Testis (tissue), 2 donors: ENCODE measurements at regions not wholly inside any gene's neighbourhood (a gene's known extent, or its start where the extent isn't known, plus 50 kb on each side); places are given as distances from the start of the nearest gene placed in this dataset.

Source experiments
- DNase-seq: peaks from one replicate; pipeline ENCODE4 v3.0.0-alpha.2; 2019
- H3K27ac ChIP-seq, 2 donors: fragments of 200-600 bp; sonication (generic); one replicate each; pipeline ENCODE4 v1.5.1; 2019
- H3K27me3 ChIP-seq: fragments of 200-600 bp; sonication (generic); one replicate; pipeline ENCODE4 v1.5.1; 2019
- H3K36me3 ChIP-seq: fragments of 200-600 bp; sonication (generic); one replicate; pipeline ENCODE4 v1.5.1; 2017; ENCODE audit warnings: low read depth; ENCODE audit errors: missing control alignments
- H3K4me1 ChIP-seq: fragments of 200-600 bp; sonication (generic); one replicate; pipeline ENCODE4 v1.5.1; 2019
- H3K4me3 ChIP-seq, 2 donors: fragments of 200-600 bp; sonication (generic); one replicate each; pipeline ENCODE4 v1.5.1; 2017 to 2019
- H3K9me3 ChIP-seq: fragments of 200-600 bp; sonication (generic); one replicate; pipeline ENCODE4 v1.5.1; 2017
- CTCF ChIP-seq, 3 experiments: fragments of 450-650 bp in 2 of 3; fragments of 200-600 bp in 1 of 3; sonication (generic) in 1 of 3; IDR thresholded peaks; one replicate each; pipeline ENCODE4 v1.5.1; 2016 to 2019; ENCODE audit warnings: antibody characterized with exemption in 3 of 3, mild to moderate bottlenecking in 2 of 3, moderate library complexity in 1 of 3
- POLR2A ChIP-seq: fragments of 450-650 bp; IDR thresholded peaks from one replicate; pipeline ENCODE4 v1.6.1; 2017; ENCODE audit warnings: antibody characterized with exemption, mild to moderate bottlenecking, moderate library complexity
- WGBS, 2 donors: methylation state at CpG; one replicate each; pipeline ENCODE4 v1.1.5; 2018; 5-methylcytosine and 5-hydroxymethylcytosine counted together
- intact Hi-C: fragments of 100-400 bp; cut with DNase I; formaldehyde crosslinking; loops from one replicate; pipeline ENCODE4 v1.15.1; 2023; ENCODE audit warnings: low total_unique reads

- intact Hi-C loops, result no loop called here
- H3K4me3 ChIP-seq, result no peak overlapping the region
- no peak for DNase-seq
- TF ChIP-seq POLR2A (no peak), CTCF (IDR thresholded peaks at IDR 0.05) (no peak)
- H3K9me3 ChIP-seq, result no peaks in the 10 kb centered on the region
- no peaks in the 10 kb centered on the region for H3K27me3 ChIP-seq
- WGBS, 2 donors, result 90 to 97% methylated on average over 2 of the region's 2 CpGs
- H3K4me1 ChIP-seq, result no peaks in the 10 kb centered on the region
- no peaks in the 10 kb centered on the region for H3K36me3 ChIP-seq
- no peak overlapping the region for H3K27ac ChIP-seq
Observed at GRCh38 chr2:40584432-40584831, 132.5 kb upstream of the SLC8A1 start.

DNA sequence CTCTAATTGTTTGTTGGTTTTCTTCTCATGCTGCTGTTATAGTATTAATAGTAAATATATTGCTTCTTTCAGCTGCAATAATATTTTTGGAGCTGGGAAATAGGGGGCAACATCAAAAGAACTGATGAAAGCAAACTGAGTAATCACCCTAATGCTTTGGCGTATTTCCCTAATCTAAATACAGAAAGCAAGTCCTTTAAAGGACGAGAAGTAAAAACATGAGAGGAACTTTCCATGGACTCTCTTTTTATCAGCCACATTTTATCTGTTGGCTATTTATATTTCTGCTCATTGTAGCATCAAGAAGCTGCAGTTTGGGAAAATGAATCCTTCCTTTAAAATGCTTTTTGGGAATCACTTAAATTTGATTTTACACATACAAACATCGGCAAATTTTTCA, 139.9 kb upstream of the SLC8A1 start:
- H3K36me3 ChIP-seq, result no peaks in the 10 kb centered on the region
- intact Hi-C loops, result no loop called here
- no peak overlapping the region for H3K4me3 ChIP-seq
- no peak for DNase-seq
- H3K27ac ChIP-seq, result no peak overlapping the region
- H3K9me3 ChIP-seq, result no peaks in the 10 kb centered on the region
- TF ChIP-seq POLR2A, result no peak
- TF ChIP-seq CTCF (IDR thresholded peaks at IDR 0.05), result no peak
- no peaks in the 10 kb centered on the region for H3K4me1 ChIP-seq
- no peaks in the 10 kb centered on the region for H3K27me3 ChIP-seq
- 41 to 56% methylated on average over 3 of the region's 3 CpGs for WGBS, 2 donors

DNA sequence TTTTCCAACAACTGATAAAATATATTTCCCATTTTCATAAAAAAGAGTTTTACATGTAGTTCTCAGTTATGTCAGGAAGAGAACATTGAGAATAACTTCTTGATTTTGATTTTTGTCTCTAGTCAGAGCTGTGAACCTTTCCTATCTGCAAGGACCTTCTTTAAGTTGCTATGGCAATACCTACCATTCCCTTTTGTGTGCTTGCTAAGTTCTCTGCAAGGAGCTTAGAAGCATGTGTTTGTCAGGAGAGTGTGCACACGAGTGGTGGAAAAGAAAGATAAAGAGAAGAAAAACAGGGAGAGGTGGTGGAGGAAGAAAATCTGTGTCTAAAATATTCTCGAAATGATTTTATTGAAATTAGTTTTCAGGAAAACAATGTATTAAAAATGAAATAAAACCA, 140.3 kb upstream of the SLC8A1 start:
- Histone ChIP-seq H3K27ac (no peak overlapping the region), H3K27me3 (no peaks in the 10 kb centered on the region), H3K9me3 (no peaks in the 10 kb centered on the region), H3K4me3 (no peak overlapping the region), H3K4me1 (no peaks in the 10 kb centered on the region), H3K36me3 (no peaks in the 10 kb centered on the region)
- DNase-seq, result no peak
- TF ChIP-seq POLR2A (no peak), CTCF (IDR thresholded peaks at IDR 0.05) (no peak)
- 63 to 67% methylated on average over 2 of the region's 2 CpGs for WGBS, 2 donors
- intact Hi-C loops, result no loop called here

DNA sequence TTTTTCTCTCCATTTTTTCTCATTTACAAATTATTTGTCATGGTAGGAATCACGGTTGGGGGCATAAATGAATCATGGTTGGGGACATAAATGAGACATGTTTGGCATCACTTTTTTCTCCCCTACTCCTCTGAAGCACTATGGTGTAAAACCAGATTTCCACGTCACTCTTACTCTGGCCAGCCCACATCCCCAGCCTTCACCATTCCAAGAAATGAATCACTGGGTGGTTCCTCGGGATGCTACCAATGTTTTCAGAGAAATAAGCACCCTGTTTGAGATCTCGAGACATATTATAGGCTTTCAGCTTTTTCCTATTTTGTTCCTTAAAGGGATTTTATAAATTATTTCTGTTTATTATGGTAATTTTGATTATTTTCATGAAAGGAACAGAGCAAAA, 155.0 kb upstream of the SLC8A1 start:
- no peak overlapping the region for H3K27ac ChIP-seq
- no peaks in the 10 kb centered on the region for H3K4me1 ChIP-seq
- H3K9me3 ChIP-seq, result no peaks in the 10 kb centered on the region
- 91 to 95% methylated on average over 4 of the region's 4 CpGs for WGBS, 2 donors
- no peak for TF ChIP-seq POLR2A
- no peak for TF ChIP-seq CTCF (IDR thresholded peaks at IDR 0.05)
- no peak overlapping the region for H3K4me3 ChIP-seq
- H3K36me3 ChIP-seq, result no peaks in the 10 kb centered on the region
- no peak for DNase-seq
- intact Hi-C loops, result no loop called here
- no peaks in the 10 kb centered on the region for H3K27me3 ChIP-seq

DNA sequence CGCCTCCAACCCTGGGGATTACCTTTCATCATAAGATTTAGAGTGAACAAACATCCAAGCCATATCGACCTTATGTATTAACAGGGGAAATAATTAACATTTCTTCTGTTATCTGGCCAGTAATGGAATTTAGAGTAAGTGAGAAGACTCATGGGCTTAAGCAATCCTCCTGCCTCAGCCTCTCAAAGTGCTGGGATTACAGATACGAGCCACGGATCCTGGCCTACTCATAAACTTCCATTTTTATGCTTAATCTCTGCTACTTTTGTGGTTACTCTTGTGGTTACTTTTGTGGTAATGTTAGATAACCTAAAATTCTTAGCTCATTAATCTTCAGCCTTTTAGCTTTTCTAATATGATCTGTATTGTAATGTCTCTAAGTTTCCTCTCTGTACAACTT, 159.3 kb upstream of the SLC8A1 start:
- TF ChIP-seq CTCF (IDR thresholded peaks at IDR 0.05), result no peak
- no peak for TF ChIP-seq POLR2A
- DNase-seq, result no peak
- H3K4me1 ChIP-seq, result no peaks in the 10 kb centered on the region
- no peak overlapping the region for H3K27ac ChIP-seq
- no peaks in the 10 kb centered on the region for H3K27me3 ChIP-seq
- WGBS, 2 donors, result 77 to 79% methylated on average over 4 of the region's 4 CpGs
- no peak overlapping the region for H3K4me3 ChIP-seq
- no peaks in the 10 kb centered on the region for H3K9me3 ChIP-seq
- intact Hi-C loops, result no loop called here
- H3K36me3 ChIP-seq, result no peaks in the 10 kb centered on the region
